ENCODE measurements at regions not wholly inside any gene's neighbourhood (a gene's known extent, or its start where the extent isn't known, plus 50 kb on each side); places are given as distances from the start of the nearest gene placed in this dataset.

GRCh38 chr20:52270001-52270606, 78.5 kb upstream of the ZFP64 start:
- H3K9me3 ChIP-seq (ENCODE audit: control insufficient read depth, insufficient read depth, low read length): no peaks in the 10 kb centered on the region
- CTCF ChIA-PET: interaction anchor here (0.7 to 1.1 kb wide), 2 partner anchors 42 to 43 kb away, joined by 3 read pairs; no protein-coding TSS in a partner anchor
- no peak overlapping the region for H3K27ac ChIP-seq (ENCODE audit: low read depth, low read length)
- POLR2A ChIA-PET: no interaction called here
- TF ChIP-seq CTCF (IDR thresholded peaks at IDR 0.05; ENCODE audit: low read depth, low read length): no peak
- no peak overlapping the region for H3K4me3 ChIP-seq (ENCODE audit: low read depth, low read length)
- DNase-seq (ENCODE audit: low read depth, low spot score): no peak
- no peaks in the 10 kb centered on the region for H3K27me3 ChIP-seq (ENCODE audit: control insufficient read depth, insufficient read depth, low read length)

- no peak overlapping the region for H3K4me3 ChIP-seq (ENCODE audit: low read depth, low read length)
- no peak for DNase-seq (ENCODE audit: low read depth, low spot score)
- ChIA-PET CTCF (interaction anchor here (0.7 kb wide), 1 partner anchor 42 kb away, joined by 3 read pairs; no protein-coding TSS in a partner anchor), POLR2A (no interaction called here)
- no peaks in the 10 kb centered on the region for H3K27me3 ChIP-seq (ENCODE audit: control insufficient read depth, insufficient read depth, low read length)
- TF ChIP-seq CTCF (IDR thresholded peaks at IDR 0.05; ENCODE audit: low read depth, low read length): no peak
- no peak overlapping the region for H3K27ac ChIP-seq (ENCODE audit: low read depth, low read length)
- H3K9me3 ChIP-seq (ENCODE audit: control insufficient read depth, insufficient read depth, low read length): no peaks in the 10 kb centered on the region
Measured at GRCh38 chr20:52269321-52269720, 77.7 kb upstream of the ZFP64 start.

GRCh38 chr20:52268184-52268749, 76.7 kb upstream of the ZFP64 start:
- H3K27ac ChIP-seq (ENCODE audit: low read depth, low read length): no peak overlapping the region
- H3K9me3 ChIP-seq (ENCODE audit: control insufficient read depth, insufficient read depth, low read length): no peaks in the 10 kb centered on the region
- no peak for DNase-seq (ENCODE audit: low read depth, low spot score)
- no peaks in the 10 kb centered on the region for H3K27me3 ChIP-seq (ENCODE audit: control insufficient read depth, insufficient read depth, low read length)
- ChIA-PET POLR2A (no interaction called here), CTCF (interaction anchor here (0.5 to 1.3 kb wide), 2 partner anchors 10 to 24 kb away, joined by 3 read pairs; no protein-coding TSS in a partner anchor)
- no peak overlapping the region for H3K4me3 ChIP-seq (ENCODE audit: low read depth, low read length)
- TF ChIP-seq CTCF (IDR thresholded peaks at IDR 0.05; ENCODE audit: low read depth, low read length): no peak

- POLR2A ChIA-PET: no interaction called here
Measured at GRCh38 chr20:52267418-52267817, 75.8 kb upstream of the ZFP64 start.

More at GRCh38 chr20:52267418-52267817, 75.8 kb upstream of the ZFP64 start:
- TF ChIP-seq CTCF (IDR thresholded peaks at IDR 0.05; ENCODE audit: low read depth, low read length): no peak
- H3K9me3 ChIP-seq (ENCODE audit: control insufficient read depth, insufficient read depth, low read length): no peaks in the 10 kb centered on the region
- CTCF ChIA-PET: interaction anchor here (0.5 to 1.3 kb wide), 3 partner anchors 11 to 44 kb away, joined by 3 to 5 read pairs (median 3); no protein-coding TSS in a partner anchor
- no peak overlapping the region for H3K4me3 ChIP-seq (ENCODE audit: low read depth, low read length)
- H3K27me3 ChIP-seq (ENCODE audit: control insufficient read depth, insufficient read depth, low read length): no peaks in the 10 kb centered on the region
- no peak overlapping the region for H3K27ac ChIP-seq (ENCODE audit: low read depth, low read length)
- no peak for DNase-seq (ENCODE audit: low read depth, low spot score)

Measured in AG04450 (cell line).